WERI-Rb-1 (cell line): ENCODE measurements at regions not wholly inside any gene's neighbourhood (a gene's known extent, or its start where the extent isn't known, plus 50 kb on each side); places are given as distances from the start of the nearest gene placed in this dataset.

Source experiments
- DNase-seq: peaks from one replicate; pipeline ENCODE4 v3.0.0-alpha.2; 2020
- H3K27ac ChIP-seq: fragments of 250-450 bp; sonication (Bioruptor Pico); 2 replicates; pipeline ENCODE4 v1.5.1; 2020; ENCODE audit warnings: mild to moderate bottlenecking, moderate library complexity
- H3K27me3 ChIP-seq: fragments of 250-450 bp; sonication (Bioruptor Pico); 2 replicates; pipeline ENCODE4 v1.5.1; 2021; ENCODE audit warnings: mild to moderate bottlenecking, low read depth, moderate library complexity; ENCODE audit not compliant: insufficient read depth, severe bottlenecking
- H3K36me3 ChIP-seq: fragments of 250-450 bp; sonication (Bioruptor Pico); 2 replicates; pipeline ENCODE4 v1.5.1; 2020; ENCODE audit warnings: mild to moderate bottlenecking, moderate library complexity
- H3K4me3 ChIP-seq: 2 replicates; pipeline ENCODE4 v1.5.1; 2011; ENCODE audit warnings: low read depth, mild to moderate bottlenecking, control low read depth, low read length
- H3K9me3 ChIP-seq: fragments of 250-450 bp; sonication (Bioruptor Pico); 2 replicates; pipeline ENCODE4 v1.5.1; 2021; ENCODE audit warnings: mild to moderate bottlenecking, moderate library complexity; ENCODE audit not compliant: severe bottlenecking
- TF ChIP-seq, protein P1 (sequence below): IDR thresholded peaks from 2 replicates; pipeline ENCODE4 v1.5.1; 2011; ENCODE audit warnings: low read depth, mild to moderate bottlenecking, control low read depth, inconsistent platforms, low read length

DNA sequence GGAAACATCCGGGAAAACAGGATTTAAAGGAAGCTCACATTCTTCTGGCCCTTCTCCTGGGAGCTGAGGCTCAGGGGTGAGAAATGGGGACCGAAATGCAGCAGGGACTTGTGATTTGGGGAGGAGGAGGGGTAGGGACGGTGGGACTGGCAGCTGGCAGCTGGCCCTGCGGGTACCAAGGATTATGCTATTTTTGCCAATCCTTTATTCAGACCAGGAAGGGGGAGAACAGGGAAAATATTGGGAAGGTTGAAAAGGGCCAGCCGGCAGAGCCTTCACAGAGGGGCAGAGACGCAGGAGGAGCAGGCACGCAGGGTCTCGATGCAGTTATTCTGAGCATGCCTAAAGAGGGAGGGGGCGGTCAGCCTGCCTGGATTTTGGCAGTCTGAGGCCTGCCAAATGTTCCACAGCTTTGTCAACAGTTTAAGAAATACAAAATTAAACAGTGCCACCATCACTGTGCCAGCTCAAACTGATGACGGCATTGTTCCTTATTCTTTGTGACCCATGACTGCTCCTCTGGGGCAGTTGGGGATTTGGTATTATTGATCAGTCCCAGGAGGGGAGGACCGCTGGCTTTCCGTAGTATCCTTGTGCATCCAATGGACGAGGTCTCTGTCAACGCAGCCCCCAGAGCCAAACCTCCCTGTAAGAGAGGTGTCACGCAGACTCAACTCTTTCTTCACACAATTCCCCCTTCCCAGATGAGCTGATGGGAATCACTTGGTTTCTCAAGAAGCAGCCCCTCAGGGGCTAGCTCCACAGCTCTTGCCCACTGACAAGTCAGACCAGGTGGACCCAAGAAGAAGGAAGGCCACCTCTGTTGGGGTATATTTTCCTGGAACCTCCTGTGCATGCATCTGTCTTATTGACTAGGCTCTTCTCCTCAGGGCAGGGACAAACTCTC is 553.3 kb downstream of the BNC2 start:
- H3K27ac ChIP-seq = no peak overlapping the region
- TF ChIP-seq, protein P1, sequence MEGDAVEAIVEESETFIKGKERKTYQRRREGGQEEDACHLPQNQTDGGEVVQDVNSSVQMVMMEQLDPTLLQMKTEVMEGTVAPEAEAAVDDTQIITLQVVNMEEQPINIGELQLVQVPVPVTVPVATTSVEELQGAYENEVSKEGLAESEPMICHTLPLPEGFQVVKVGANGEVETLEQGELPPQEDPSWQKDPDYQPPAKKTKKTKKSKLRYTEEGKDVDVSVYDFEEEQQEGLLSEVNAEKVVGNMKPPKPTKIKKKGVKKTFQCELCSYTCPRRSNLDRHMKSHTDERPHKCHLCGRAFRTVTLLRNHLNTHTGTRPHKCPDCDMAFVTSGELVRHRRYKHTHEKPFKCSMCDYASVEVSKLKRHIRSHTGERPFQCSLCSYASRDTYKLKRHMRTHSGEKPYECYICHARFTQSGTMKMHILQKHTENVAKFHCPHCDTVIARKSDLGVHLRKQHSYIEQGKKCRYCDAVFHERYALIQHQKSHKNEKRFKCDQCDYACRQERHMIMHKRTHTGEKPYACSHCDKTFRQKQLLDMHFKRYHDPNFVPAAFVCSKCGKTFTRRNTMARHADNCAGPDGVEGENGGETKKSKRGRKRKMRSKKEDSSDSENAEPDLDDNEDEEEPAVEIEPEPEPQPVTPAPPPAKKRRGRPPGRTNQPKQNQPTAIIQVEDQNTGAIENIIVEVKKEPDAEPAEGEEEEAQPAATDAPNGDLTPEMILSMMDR = no peak
- no peaks in the 10 kb centered on the region for H3K36me3 ChIP-seq
- H3K4me3 ChIP-seq = no peak overlapping the region
- no peaks in the 10 kb centered on the region for H3K27me3 ChIP-seq
- no peak for DNase-seq
- H3K9me3 ChIP-seq = no peaks in the 10 kb centered on the region

DNA sequence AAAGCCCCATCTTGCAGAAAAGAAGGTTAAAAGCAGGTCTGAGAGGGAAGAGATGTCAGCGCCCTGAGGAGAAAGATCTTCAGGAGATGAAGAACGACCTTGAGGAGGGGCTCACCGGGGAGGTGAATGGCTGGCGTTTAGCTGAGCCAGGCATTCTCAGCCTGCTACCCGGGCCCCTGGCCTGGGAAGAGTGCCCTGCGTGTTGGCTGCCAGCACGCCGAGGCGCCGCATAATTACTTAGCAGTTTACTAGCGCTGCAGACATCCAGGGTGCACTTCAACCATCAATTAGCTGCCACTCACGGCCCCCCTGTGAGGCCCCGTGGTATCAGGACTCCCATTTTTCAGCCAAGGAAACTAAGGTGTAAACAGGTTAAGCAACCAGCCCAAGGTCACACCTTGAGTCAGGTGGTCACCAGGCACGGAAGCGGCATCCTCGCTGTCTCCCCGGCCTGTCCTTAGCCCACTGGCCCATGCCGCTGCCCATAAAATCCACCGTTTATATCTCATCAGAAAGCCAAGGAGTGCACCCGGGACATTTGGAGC is 551.9 kb downstream of the BNC2 start:
- TF ChIP-seq, protein P1 = no peak
- H3K9me3 ChIP-seq = no peaks in the 10 kb centered on the region
- H3K4me3 ChIP-seq = no peak overlapping the region
- no peak overlapping the region for H3K27ac ChIP-seq
- DNase-seq = no peak
- H3K27me3 ChIP-seq = no peaks in the 10 kb centered on the region
- no peaks in the 10 kb centered on the region for H3K36me3 ChIP-seq

DNA sequence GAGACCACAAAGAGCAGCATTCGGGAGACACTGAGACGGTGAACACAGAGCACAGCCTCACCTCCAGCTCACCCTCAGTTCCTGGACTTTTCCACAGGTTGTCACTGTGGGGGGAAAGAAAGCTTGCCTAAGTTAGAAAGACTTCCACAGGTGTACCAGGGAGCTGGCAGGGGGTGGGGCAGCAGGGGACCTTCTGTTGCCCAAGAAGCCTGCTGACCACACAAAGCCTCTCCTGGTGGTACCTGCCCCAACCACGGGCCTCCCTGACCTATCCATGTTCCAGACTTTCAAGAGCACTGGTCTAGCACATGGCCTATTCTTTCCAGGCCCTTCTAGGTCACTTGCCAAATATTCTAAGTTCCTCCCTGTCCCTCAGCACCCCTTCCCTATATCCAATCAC is 550.8 kb downstream of the BNC2 start:
- no peaks in the 10 kb centered on the region for H3K27me3 ChIP-seq
- H3K27ac ChIP-seq = no peak overlapping the region
- no peak for DNase-seq
- H3K36me3 ChIP-seq = no peaks in the 10 kb centered on the region
- TF ChIP-seq, protein P1 = no peak
- H3K9me3 ChIP-seq = no peaks in the 10 kb centered on the region
- H3K4me3 ChIP-seq = no peak overlapping the region

GRCh38 chr9:16320338-16320902 is 550.0 kb downstream of the BNC2 start:
- no peak for DNase-seq
- no peaks in the 10 kb centered on the region for H3K36me3 ChIP-seq
- TF ChIP-seq, protein P1 = no peak

DNA sequence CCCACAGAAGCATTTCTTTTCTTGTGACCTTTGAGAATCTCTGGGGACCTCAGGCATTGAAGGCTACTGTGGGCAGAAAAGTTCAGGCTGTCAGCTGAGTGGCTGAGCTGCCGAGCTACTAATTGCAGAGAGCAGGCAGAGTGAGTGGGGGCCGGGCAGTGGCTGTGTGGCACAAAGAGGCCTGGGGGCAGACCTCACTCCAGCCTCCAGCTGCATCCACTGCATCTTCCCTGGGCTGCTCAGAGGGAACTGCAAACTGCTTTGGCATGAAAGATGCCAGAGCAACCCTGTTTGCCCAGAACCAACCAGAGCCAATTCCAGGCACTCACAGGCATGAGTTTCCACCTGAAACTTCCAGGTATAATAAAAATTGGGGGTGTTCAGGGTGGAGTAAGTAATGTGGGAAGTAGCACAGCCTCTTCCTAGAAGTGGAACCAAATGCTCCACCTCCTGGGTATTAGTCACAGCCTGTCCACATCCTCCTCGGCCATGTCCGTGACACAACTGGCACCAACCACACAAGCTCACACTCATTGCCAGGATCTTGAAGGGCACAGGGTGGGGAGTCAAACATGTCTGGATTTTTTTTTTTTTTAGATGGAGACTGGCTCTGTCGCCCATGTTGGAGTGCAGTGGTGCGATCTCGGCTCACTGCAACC is 548.9 kb downstream of the BNC2 start:
- no peak overlapping the region for H3K4me3 ChIP-seq
- no peaks in the 10 kb centered on the region for H3K36me3 ChIP-seq
- H3K27me3 ChIP-seq = no peaks in the 10 kb centered on the region
- TF ChIP-seq, protein P1 = no peak
- H3K27ac ChIP-seq = no peak overlapping the region
- no peaks in the 10 kb centered on the region for H3K9me3 ChIP-seq
- no peak for DNase-seq

More at GRCh38 chr9:16320338-16320902, 550.0 kb downstream of the BNC2 start:
- H3K9me3 ChIP-seq = no peaks in the 10 kb centered on the region
- no peaks in the 10 kb centered on the region for H3K27me3 ChIP-seq
- H3K4me3 ChIP-seq = no peak overlapping the region
- H3K27ac ChIP-seq = no peak overlapping the region
